ENCODE measurements at regions not wholly inside any gene's neighbourhood (a gene's known extent, or its start where the extent isn't known, plus 50 kb on each side); places are given as distances from the start of the nearest gene placed in this dataset.

GRCh38 chr1:75673399-75673798 is 51.1 kb upstream of the ACADM start:
- H3K4me3 Mint-ChIP-seq (ENCODE audit: low read depth, unreplicated experiment), result no peak overlapping the region
- H3K27me3 Mint-ChIP-seq (ENCODE audit: unreplicated experiment), result no peaks in the 10 kb centered on the region
- H3K9me3 Mint-ChIP-seq (ENCODE audit: low read depth, unreplicated experiment), result no peaks in the 10 kb centered on the region
- no peaks in the 10 kb centered on the region for H3K36me3 Mint-ChIP-seq (ENCODE audit: insufficient read depth, unreplicated experiment)
- intact Hi-C loops (cut with micrococcal nuclease; ENCODE audit: unreplicated experiment), result no loop called here
- no peaks in the 10 kb centered on the region for H3K4me1 Mint-ChIP-seq (ENCODE audit: low read depth, unreplicated experiment)
- no peak overlapping the region for H3K27ac Mint-ChIP-seq (ENCODE audit: unreplicated experiment)
- DNase-seq, result no peak
- CTCF ChIA-PET, result no interaction called here
- no TSS peak for BruUV-seq (replicated peaks)
- TF ChIP-seq CTCF (IDR thresholded peaks at IDR 0.05; ENCODE audit: unreplicated experiment), result no peak

- CTCF ChIA-PET, result no interaction called here
- no peaks in the 10 kb centered on the region for H3K27me3 Mint-ChIP-seq (ENCODE audit: unreplicated experiment)
- no peak overlapping the region for H3K27ac Mint-ChIP-seq (ENCODE audit: unreplicated experiment)
- H3K36me3 Mint-ChIP-seq (ENCODE audit: insufficient read depth, unreplicated experiment), result no peaks in the 10 kb centered on the region
- H3K4me1 Mint-ChIP-seq (ENCODE audit: low read depth, unreplicated experiment), result no peaks in the 10 kb centered on the region
- BruUV-seq (replicated peaks), result no TSS peak
- intact Hi-C loops (cut with micrococcal nuclease; ENCODE audit: unreplicated experiment), result no loop called here
- peaks cover 3% of the 10 kb centered on the region for H3K9me3 Mint-ChIP-seq (ENCODE audit: low read depth, unreplicated experiment)
- no peak overlapping the region for H3K4me3 Mint-ChIP-seq (ENCODE audit: low read depth, unreplicated experiment)
- DNase-seq, result no peak
- no peak for TF ChIP-seq CTCF (IDR thresholded peaks at IDR 0.05; ENCODE audit: unreplicated experiment)
These were observed 50.6 kb upstream of the ACADM start for GRCh38 chr1:75673885-75674284.
